ENCODE measurements at regions not wholly inside any gene's neighbourhood (a gene's known extent, or its start where the extent isn't known, plus 50 kb on each side); places are given as distances from the start of the nearest gene placed in this dataset.

DNA sequence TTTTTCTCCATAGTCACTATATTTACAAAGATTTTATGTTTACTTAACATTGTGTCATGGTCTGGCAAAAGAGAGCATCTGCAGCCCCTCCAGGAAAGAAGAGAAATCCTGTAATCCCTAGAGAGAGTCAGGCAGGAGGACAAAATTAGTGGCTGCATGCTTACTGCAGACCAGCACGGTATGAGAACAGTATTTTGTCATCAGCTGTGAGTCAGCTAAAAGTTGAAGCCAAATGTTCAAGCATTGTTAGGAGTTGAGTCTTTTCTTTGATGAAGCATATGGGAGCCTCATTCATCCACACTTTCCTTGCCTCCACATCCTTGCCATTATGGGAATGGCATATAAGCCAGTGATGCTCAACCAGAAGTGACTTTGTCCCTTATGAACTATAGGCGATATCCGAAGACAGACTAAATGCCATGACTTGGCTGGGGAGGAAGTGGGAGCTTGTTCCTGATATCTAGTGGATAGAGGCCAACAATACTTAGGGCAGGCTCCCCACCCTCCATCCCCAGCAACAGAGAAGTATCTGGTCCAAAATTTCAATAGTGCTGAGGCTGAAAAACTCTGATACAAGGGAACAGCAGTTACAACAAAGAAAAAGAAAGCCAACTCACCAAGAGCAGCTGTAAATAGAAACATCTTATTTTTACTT, 112.0 kb upstream of the OR5AK2 start:
- TF ChIP-seq, protein P1, sequence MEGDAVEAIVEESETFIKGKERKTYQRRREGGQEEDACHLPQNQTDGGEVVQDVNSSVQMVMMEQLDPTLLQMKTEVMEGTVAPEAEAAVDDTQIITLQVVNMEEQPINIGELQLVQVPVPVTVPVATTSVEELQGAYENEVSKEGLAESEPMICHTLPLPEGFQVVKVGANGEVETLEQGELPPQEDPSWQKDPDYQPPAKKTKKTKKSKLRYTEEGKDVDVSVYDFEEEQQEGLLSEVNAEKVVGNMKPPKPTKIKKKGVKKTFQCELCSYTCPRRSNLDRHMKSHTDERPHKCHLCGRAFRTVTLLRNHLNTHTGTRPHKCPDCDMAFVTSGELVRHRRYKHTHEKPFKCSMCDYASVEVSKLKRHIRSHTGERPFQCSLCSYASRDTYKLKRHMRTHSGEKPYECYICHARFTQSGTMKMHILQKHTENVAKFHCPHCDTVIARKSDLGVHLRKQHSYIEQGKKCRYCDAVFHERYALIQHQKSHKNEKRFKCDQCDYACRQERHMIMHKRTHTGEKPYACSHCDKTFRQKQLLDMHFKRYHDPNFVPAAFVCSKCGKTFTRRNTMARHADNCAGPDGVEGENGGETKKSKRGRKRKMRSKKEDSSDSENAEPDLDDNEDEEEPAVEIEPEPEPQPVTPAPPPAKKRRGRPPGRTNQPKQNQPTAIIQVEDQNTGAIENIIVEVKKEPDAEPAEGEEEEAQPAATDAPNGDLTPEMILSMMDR (IDR thresholded peaks at IDR 0.05): no peak
- TF ChIP-seq POLR2A (IDR thresholded peaks at IDR 0.05): no peak

Measured in thyroid gland (tissue), 4 donors.